H1 (cell line): ENCODE measurements at regions not wholly inside any gene's neighbourhood (a gene's known extent, or its start where the extent isn't known, plus 50 kb on each side); places are given as distances from the start of the nearest gene placed in this dataset.

ENCODE experiments used
- CTCF ChIA-PET: fragments of 300-600 bp; sonication (Branson Sonifier 250); formaldehyde crosslinking; loops from one replicate; lab custom pipeline; 2021; ENCODE audit not compliant: partially characterized antibody; lab: Charles Lee
- POLR2A ChIA-PET: fragments of 300-600 bp; sonication (Branson Sonifier 250); formaldehyde crosslinking; loops from one replicate; lab custom pipeline; 2021; ENCODE audit warnings: inconsistent platforms; ENCODE audit not compliant: partially characterized antibody; lab: Charles Lee
- DNase-seq, 2 experiments: peaks; one replicate each; pipeline versions ENCODE4 v3.0.0 to v3.0.0-alpha.2; 2010 to 2022; ENCODE audit warnings: low spot score in 2 of 2, low read depth in 1 of 2, mixed read lengths in 1 of 2
- FAIRE-seq: peaks from 2 replicates; lab custom pipeline; 2011; peaks lifted over from hg19 to GRCh38; lab: Jason Lieb, UNC
- H2AFZ ChIP-seq: 2 replicates; pipeline ENCODE4 v1.8.1; 2012; ENCODE audit warnings: low read length, inconsistent platforms
- H2AK5ac ChIP-seq: 2 replicates; pipeline ENCODE4 v1.6.1; 2013; ENCODE audit warnings: low read depth, low read length
- H2BK120ac ChIP-seq: replicated peaks from 2 replicates; pipeline ENCODE3; 2013; ENCODE audit warnings: low read depth, low read length, inconsistent platforms
- H2BK12ac ChIP-seq: 2 replicates; pipeline ENCODE4 v1.6.1; 2013; ENCODE audit warnings: low read depth, low read length
- H2BK15ac ChIP-seq: 2 replicates; pipeline ENCODE4 v1.6.1; 2013; ENCODE audit warnings: low read length
- H2BK20ac ChIP-seq: 2 replicates; pipeline ENCODE4 v1.6.1; 2013; ENCODE audit warnings: low read length
- H2BK5ac ChIP-seq: 2 replicates; pipeline ENCODE4 v1.6.1; 2013; ENCODE audit warnings: low read depth, low read length
- H3K14ac ChIP-seq: 2 replicates; pipeline ENCODE4 v1.6.1; 2013; ENCODE audit warnings: inconsistent platforms; ENCODE audit not compliant: insufficient read length
- H3K18ac ChIP-seq: 2 replicates; pipeline ENCODE4 v1.6.1; 2013; ENCODE audit warnings: low read length; ENCODE audit errors: extremely low read depth
- H3K23ac ChIP-seq: 2 replicates; pipeline ENCODE4 v1.6.1; 2013; ENCODE audit warnings: inconsistent platforms; ENCODE audit not compliant: insufficient read length
- H3K23me2 ChIP-seq: 2 replicates; pipeline ENCODE4 v1.6.1; 2013; ENCODE audit warnings: low read depth, low read length
- H3K27ac ChIP-seq: 2 replicates; pipeline ENCODE4 v1.6.1; 2011; ENCODE audit warnings: low read depth, low read length, inconsistent platforms
- H3K27me3 ChIP-seq, 4 experiments: replicated peaks in 1 of 4; 1 replicate in 1 of 4; 2 replicates in 3 of 4; pipeline versions ENCODE4 v1.6.1 to v1.8.1; 2011 to 2013; ENCODE audit warnings: low read length in 3 of 4, mild to moderate bottlenecking in 3 of 4, inconsistent platforms in 2 of 4, mixed read lengths in 2 of 4, moderate library complexity in 1 of 4; ENCODE audit not compliant: control insufficient read depth in 3 of 4, insufficient read depth in 3 of 4; ENCODE audit errors: extremely low read depth in 1 of 4
- H3K36me3 ChIP-seq, 4 experiments: 2 replicates each; pipeline versions ENCODE4 v1.6.1 to v1.8.1; 2011 to 2013; ENCODE audit warnings: mild to moderate bottlenecking in 4 of 4, low read length in 3 of 4, moderate library complexity in 2 of 4, control low read depth in 1 of 4, inconsistent platforms in 1 of 4; ENCODE audit not compliant: insufficient read depth in 4 of 4, control insufficient read depth in 2 of 4
- H3K4ac ChIP-seq: replicated peaks from 2 replicates; pipeline ENCODE3; 2013; ENCODE audit warnings: low read length, low read depth, mixed read lengths, inconsistent platforms; ENCODE audit not compliant: insufficient read length
- H3K4me1 ChIP-seq, 4 experiments: replicated peaks in 1 of 4; 1 replicate in 1 of 4; 2 replicates in 3 of 4; pipeline versions ENCODE4 v1.6.1 to v1.8.1; 2011 to 2013; ENCODE audit warnings: low read length in 3 of 4, inconsistent platforms in 2 of 4, mixed read lengths in 1 of 4; ENCODE audit not compliant: insufficient read depth in 4 of 4, control insufficient read depth in 3 of 4
- H3K4me2 ChIP-seq, 2 experiments: 2 replicates each; pipeline versions ENCODE4 v1.6.1 to v1.8.1; 2011 to 2013; ENCODE audit warnings: low read depth in 2 of 2, low read length in 2 of 2, control low read depth in 1 of 2, inconsistent platforms in 1 of 2, mild to moderate bottlenecking in 1 of 2; ENCODE audit not compliant: insufficient read depth in 1 of 2
- H3K4me3 ChIP-seq, 4 experiments: fragments of 200-600, 300-600 bp in 1 of 4; sonication (generic), shearing (Covaris generic), sonication (Bioruptor Twin) in 1 of 4; 2 replicates each; pipeline versions ENCODE4 v1.5.1 to v1.8.1; 2011 to 2016; ENCODE audit warnings: low read length in 4 of 4, low read depth in 3 of 4, control low read depth in 2 of 4, inconsistent platforms in 2 of 4, mild to moderate bottlenecking in 2 of 4, mixed read lengths in 1 of 4, moderate library complexity in 1 of 4; ENCODE audit not compliant: insufficient read depth in 2 of 4; ENCODE audit errors: extremely low read depth in 1 of 4
- H3K56ac ChIP-seq: replicated peaks from 2 replicates; pipeline ENCODE3; 2013; ENCODE audit warnings: low read depth, mild to moderate bottlenecking, mixed read lengths, low read length, inconsistent platforms; ENCODE audit not compliant: insufficient read length
- H3K79me1 ChIP-seq: 2 replicates; pipeline ENCODE4 v1.6.1; 2013; ENCODE audit warnings: low read depth, low read length, control low read depth
- H3K79me2 ChIP-seq, 2 experiments: 2 replicates each; pipeline versions ENCODE4 v1.6.1 to v1.8.1; 2012 to 2013; ENCODE audit warnings: low read length in 2 of 2, mild to moderate bottlenecking in 2 of 2, inconsistent platforms in 1 of 2; ENCODE audit not compliant: insufficient read depth in 2 of 2, control insufficient read depth in 1 of 2
- H3K9ac ChIP-seq, 4 experiments: replicated peaks in 1 of 4; 1 replicate in 1 of 4; 2 replicates in 3 of 4; pipeline versions ENCODE4 v1.6.1 to v1.8.1; 2011 to 2013; ENCODE audit warnings: low read depth in 3 of 4, low read length in 3 of 4, control low read depth in 2 of 4, mild to moderate bottlenecking in 2 of 4, moderate library complexity in 2 of 4, inconsistent platforms in 1 of 4; ENCODE audit errors: extremely low read depth in 1 of 4
- H3K9me3 ChIP-seq, 2 experiments: 2 replicates each; pipeline versions ENCODE4 v1.6.1 to v1.8.1; 2012 to 2013; ENCODE audit warnings: mild to moderate bottlenecking in 2 of 2, moderate library complexity in 2 of 2, control low read depth in 1 of 2, inconsistent platforms in 1 of 2, low read depth in 1 of 2, low read length in 1 of 2, mixed read lengths in 1 of 2; ENCODE audit not compliant: insufficient read depth in 2 of 2
- H4K20me1 ChIP-seq, 2 experiments: replicated peaks in 1 of 2; 2 replicates each; pipeline versions ENCODE3 to v1.8.1; 2011 to 2013; ENCODE audit warnings: inconsistent platforms in 2 of 2, low read length in 2 of 2, mild to moderate bottlenecking in 1 of 2; ENCODE audit not compliant: insufficient read depth in 2 of 2, control insufficient read depth in 1 of 2
- H4K5ac ChIP-seq: 2 replicates; pipeline ENCODE4 v1.6.1; 2013; ENCODE audit warnings: low read length, low read depth, mixed read lengths, inconsistent platforms; ENCODE audit not compliant: insufficient read length
- H4K8ac ChIP-seq: 2 replicates; pipeline ENCODE4 v1.8.0; 2013; ENCODE audit warnings: mild to moderate bottlenecking, moderate library complexity, low read length, inconsistent platforms; ENCODE audit not compliant: insufficient read depth; ENCODE audit errors: extremely low read depth
- H4K91ac ChIP-seq: replicated peaks from 2 replicates; pipeline ENCODE3; 2013; ENCODE audit warnings: low read length, mixed read lengths, inconsistent platforms; ENCODE audit not compliant: insufficient read length
- ATF3 ChIP-seq: IDR thresholded peaks from 2 replicates; pipeline ENCODE4 v1.6.1; 2011; ENCODE audit warnings: low read depth, mild to moderate bottlenecking, low read length; ENCODE audit not compliant: insufficient read depth
- CEBPB ChIP-seq: IDR thresholded peaks from 2 replicates; pipeline ENCODE4 v1.6.1; 2012; ENCODE audit warnings: low read depth, low read length
- CTCF ChIP-seq, 3 experiments: IDR thresholded peaks; 1 replicate in 2 of 3; 2 replicates in 1 of 3; pipeline versions ENCODE4 v1.5.1 to v1.6.1; 2011; ENCODE audit warnings: low read length in 3 of 3, mild to moderate bottlenecking in 3 of 3, inconsistent platforms in 2 of 3, low read depth in 1 of 3, moderate library complexity in 1 of 3; ENCODE audit not compliant: insufficient read depth in 1 of 3; ENCODE audit errors: control extremely low read depth in 1 of 3
- EP300 ChIP-seq, 2 experiments: IDR thresholded peaks; 1 replicate in 1 of 2; 2 replicates in 1 of 2; pipeline ENCODE4 v1.6.1; 2011 to 2012; ENCODE audit warnings: low read depth in 2 of 2, low read length in 2 of 2, mild to moderate bottlenecking in 2 of 2, borderline replicate concordance in 1 of 2, inconsistent platforms in 1 of 2, moderate library complexity in 1 of 2
- FOSL1 ChIP-seq: IDR thresholded peaks from 2 replicates; pipeline ENCODE4 v1.6.1; 2011; ENCODE audit warnings: mild to moderate bottlenecking, low read depth, low read length, moderate library complexity; ENCODE audit not compliant: insufficient read depth
- KDM4A ChIP-seq: IDR thresholded peaks from one replicate; pipeline ENCODE4 v1.7.1; 2012; ENCODE audit warnings: low read depth, mild to moderate bottlenecking, moderate library complexity, low read length, inconsistent platforms; ENCODE audit not compliant: severe bottlenecking
- MAX ChIP-seq: IDR thresholded peaks from 2 replicates; pipeline ENCODE4 v1.6.1; 2012; ENCODE audit warnings: inconsistent platforms
- NANOG ChIP-seq: IDR thresholded peaks from 2 replicates; pipeline ENCODE4 v1.6.1; 2011; ENCODE audit warnings: low read length, low read depth, mild to moderate bottlenecking, inconsistent platforms; ENCODE audit not compliant: insufficient read depth, poor library complexity, severe bottlenecking
- PHF8 ChIP-seq: fragments of 200-600 bp; sonication (generic); conservative IDR thresholded peaks from 2 replicates; pipeline ENCODE4 v1.7.1; 2012; ENCODE audit warnings: low read depth, mild to moderate bottlenecking, inconsistent platforms, low read length, moderate library complexity
- ZNF274 ChIP-seq: IDR thresholded peaks from 2 replicates; pipeline ENCODE4 v1.7.0; 2012; ENCODE audit warnings: low read length, borderline replicate concordance; ENCODE audit errors: extremely low read depth
- WGBS, 2 experiments: shearing (Covaris generic) in 1 of 2; methylation state at CpG; one replicate each; pipeline versions ENCODE4 v1.1.6 to v1.1.7; 2013 to 2015; ENCODE audit warnings: low lambda C conversion rate in 2 of 2, mixed read lengths in 2 of 2, inconsistent platforms in 1 of 2, low coverage in 1 of 2, missing lambda C conversion rate in 1 of 2; ENCODE audit not compliant: insufficient replicate concordance in 2 of 2, insufficient coverage in 1 of 2, insufficient read length in 1 of 2; ENCODE audit errors: extremely low coverage in 1 of 2, missing lambda C conversion rate in 1 of 2; 5-methylcytosine and 5-hydroxymethylcytosine counted together

- no peaks in the 10 kb centered on the region for H3K27me3 ChIP-seq
- WGBS, 2 experiments = 84% methylated on average over 8 of the region's 8 CpGs; no CpG with 5 or more reads in 1 of the 2 experiments
- no peak for DNase-seq
- no peaks in the 10 kb centered on the region for H3K36me3 ChIP-seq
- no peaks in the 10 kb centered on the region for H3K9me3 ChIP-seq
- H4K20me1 ChIP-seq = no peaks in the 10 kb centered on the region
- no peak overlapping the region for H3K14ac ChIP-seq
- no peak overlapping the region for H3K23ac ChIP-seq
- no peak overlapping the region for H2BK20ac ChIP-seq
- CTCF ChIA-PET = interaction anchor here (0.9 to 1.0 kb wide), 2 partner anchors 30 to 1597 kb away, joined by 3 read pairs; no protein-coding TSS in a partner anchor
- H3K79me2 ChIP-seq = no peaks in the 10 kb centered on the region
- POLR2A ChIA-PET = no interaction called here
- H2BK120ac ChIP-seq = no peak overlapping the region
- H3K79me1 ChIP-seq = no peaks in the 10 kb centered on the region
- H2BK15ac ChIP-seq = no peak overlapping the region
- no peak overlapping the region for H2BK5ac ChIP-seq
- H3K18ac ChIP-seq = no peak overlapping the region
- H3K4ac ChIP-seq = no peak overlapping the region
- H3K23me2 ChIP-seq = no peaks in the 10 kb centered on the region; the same call in 1 of the 2 replicates
- H3K4me3 ChIP-seq = no peak overlapping the region
- H4K8ac ChIP-seq = no peak overlapping the region
- no peak overlapping the region for H3K56ac ChIP-seq
- no peak for TF ChIP-seq ZNF274
- no peak for TF ChIP-seq NANOG
- no peak for TF ChIP-seq MAX
- TF ChIP-seq CEBPB = no peak
- TF ChIP-seq EP300 (IDR thresholded peaks at IDR 0.05; ENCODE audit: borderline replicate concordance in 1 of 2, low read depth in 2 of 2, low read length in 2 of 2) = no peak
- no peak for TF ChIP-seq FOSL1
- no peak for TF ChIP-seq CTCF (IDR thresholded peaks at IDR 0.05; ENCODE audit: control extremely low read depth in 1 of 3, insufficient read depth in 1 of 3, low read depth in 1 of 3, low read length in 3 of 3)
- no peak for TF ChIP-seq KDM4A
- TF ChIP-seq PHF8 = no peak
- TF ChIP-seq ATF3 = no peak
- TF ChIP-seq, all 59 proteins: peak for 0
- Histone ChIP-seq H4K5ac (no peak overlapping the region), H2BK12ac (no peak overlapping the region), H3K4me1 (no peaks in the 10 kb centered on the region), H3K27ac (no peak overlapping the region), H4K91ac (no peak overlapping the region), H2AK5ac (no peak overlapping the region), H3K9ac (no peak overlapping the region), H3K4me2 (no peak overlapping the region), H2AFZ (peak overlapping the region; percentile 79; the same call in 1 of the 2 replicates)
- FAIRE-seq = no peak
Measured at GRCh38 chr16:80045861-80046260, 445.3 kb upstream of the MAF start.
